Testis (tissue), 2 donors: ENCODE measurements at regions not wholly inside any gene's neighbourhood (a gene's known extent, or its start where the extent isn't known, plus 50 kb on each side); places are given as distances from the start of the nearest gene placed in this dataset.

Experiments
- POLR2A ChIP-seq: fragments of 450-650 bp; IDR thresholded peaks from one replicate; pipeline ENCODE4 v1.6.1; 2017; ENCODE audit warnings: antibody characterized with exemption, mild to moderate bottlenecking, moderate library complexity
- TF ChIP-seq, protein P1 (sequence below), 3 experiments: fragments of 450-650 bp in 2 of 3; fragments of 200-600 bp in 1 of 3; sonication (generic) in 1 of 3; IDR thresholded peaks; one replicate each; pipeline ENCODE4 v1.5.1; 2016 to 2019; ENCODE audit warnings: antibody characterized with exemption in 3 of 3, mild to moderate bottlenecking in 2 of 3, moderate library complexity in 1 of 3

DNA sequence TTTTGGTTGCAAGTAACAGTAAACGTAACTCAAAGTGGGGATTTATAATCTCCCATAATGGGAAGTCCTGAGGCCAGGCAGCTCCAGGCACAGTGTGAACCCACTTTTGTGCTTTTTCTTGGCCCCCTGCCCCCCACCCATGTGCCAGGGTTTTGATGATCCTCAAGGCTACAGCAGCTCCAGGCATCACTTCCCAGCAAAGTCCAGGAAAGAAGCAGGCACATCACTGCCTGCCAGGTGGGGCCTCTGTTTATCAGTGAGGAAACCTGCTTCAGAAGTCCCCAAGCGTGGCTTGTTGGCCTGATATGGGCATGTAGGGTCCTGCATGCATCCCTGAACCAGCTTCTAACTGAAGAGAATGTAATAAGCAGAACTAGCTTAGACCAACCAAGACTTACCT is 299.2 kb upstream of the SKOR2 start:
- TF ChIP-seq, protein P1, sequence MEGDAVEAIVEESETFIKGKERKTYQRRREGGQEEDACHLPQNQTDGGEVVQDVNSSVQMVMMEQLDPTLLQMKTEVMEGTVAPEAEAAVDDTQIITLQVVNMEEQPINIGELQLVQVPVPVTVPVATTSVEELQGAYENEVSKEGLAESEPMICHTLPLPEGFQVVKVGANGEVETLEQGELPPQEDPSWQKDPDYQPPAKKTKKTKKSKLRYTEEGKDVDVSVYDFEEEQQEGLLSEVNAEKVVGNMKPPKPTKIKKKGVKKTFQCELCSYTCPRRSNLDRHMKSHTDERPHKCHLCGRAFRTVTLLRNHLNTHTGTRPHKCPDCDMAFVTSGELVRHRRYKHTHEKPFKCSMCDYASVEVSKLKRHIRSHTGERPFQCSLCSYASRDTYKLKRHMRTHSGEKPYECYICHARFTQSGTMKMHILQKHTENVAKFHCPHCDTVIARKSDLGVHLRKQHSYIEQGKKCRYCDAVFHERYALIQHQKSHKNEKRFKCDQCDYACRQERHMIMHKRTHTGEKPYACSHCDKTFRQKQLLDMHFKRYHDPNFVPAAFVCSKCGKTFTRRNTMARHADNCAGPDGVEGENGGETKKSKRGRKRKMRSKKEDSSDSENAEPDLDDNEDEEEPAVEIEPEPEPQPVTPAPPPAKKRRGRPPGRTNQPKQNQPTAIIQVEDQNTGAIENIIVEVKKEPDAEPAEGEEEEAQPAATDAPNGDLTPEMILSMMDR (IDR thresholded peaks at IDR 0.05), result no peak
- TF ChIP-seq POLR2A, result no peak
